ENCODE measurements at regions not wholly inside any gene's neighbourhood (a gene's known extent, or its start where the extent isn't known, plus 50 kb on each side); places are given as distances from the start of the nearest gene placed in this dataset.

GRCh38 chr7:131096267-131096927 lies 231.3 kb upstream of the MKLN1 start:
- no peak for TF ChIP-seq POLR2A (IDR thresholded peaks at IDR 0.05; ENCODE audit: low read depth)
- no peak for TF ChIP-seq CTCF (IDR thresholded peaks at IDR 0.05)
- TF ChIP-seq POLR2AphosphoS5 (IDR thresholded peaks at IDR 0.05), result no peak

Measured in esophagus muscularis mucosa (tissue), 3 donors.